OCI-LY7 (cell line): ENCODE measurements at regions not wholly inside any gene's neighbourhood (a gene's known extent, or its start where the extent isn't known, plus 50 kb on each side); places are given as distances from the start of the nearest gene placed in this dataset.

Source experiments
- CTCF ChIP-seq: fragments of 200-600 bp; sonication (generic); conservative IDR thresholded peaks from 2 replicates; pipeline ENCODE4 v1.5.1; 2014; ENCODE audit warnings: mild to moderate bottlenecking, antibody characterized with exemption, low read length, moderate library complexity, mixed read lengths
- EZH2phosphoT487 ChIP-seq: fragments of 200-600 bp; sonication (generic); IDR thresholded peaks from 2 replicates; pipeline ENCODE4 v1.6.1; 2018; ENCODE audit warnings: low read depth, borderline replicate concordance, mild to moderate bottlenecking, mixed run types, antibody characterized with exemption, low read length, moderate library complexity, mixed read lengths

- TF ChIP-seq CTCF (no peak), EZH2phosphoT487 (no peak)
These were observed 199.8 kb downstream of the RTL9 start for GRCh38 chrX:110558406-110558805.
